Keratinocyte (primary cell): ENCODE measurements at regions not wholly inside any gene's neighbourhood (a gene's known extent, or its start where the extent isn't known, plus 50 kb on each side); places are given as distances from the start of the nearest gene placed in this dataset.

Source experiments
- DNase-seq: peaks from one replicate; pipeline ENCODE4 v3.0.0-alpha.2; 2011; ENCODE audit warnings: low read depth, missing footprints, low spot score
- FAIRE-seq: peaks from 2 replicates; lab custom pipeline; 2011; peaks lifted over from hg19 to GRCh38; lab: Jason Lieb, UNC
- H2AFZ ChIP-seq: 2 replicates; pipeline ENCODE4 v1.6.0; 2012; ENCODE audit warnings: low read length, control low read depth, inconsistent platforms; ENCODE audit not compliant: control insufficient read depth
- H3K27ac ChIP-seq: 2 replicates; pipeline ENCODE4 v1.5.1; 2011; ENCODE audit warnings: low read length; ENCODE audit not compliant: control insufficient read depth, insufficient read depth
- H3K27me3 ChIP-seq: 3 replicates; pipeline ENCODE4 v1.6.0; 2011; ENCODE audit warnings: low read length; ENCODE audit not compliant: control insufficient read depth, insufficient read depth; ENCODE audit errors: extremely low read depth
- H3K36me3 ChIP-seq, 2 experiments: 2 replicates in 1 of 2; 3 replicates in 1 of 2; pipeline ENCODE4 v1.5.1; 2011; ENCODE audit warnings: low read length in 2 of 2, mild to moderate bottlenecking in 1 of 2; ENCODE audit not compliant: control insufficient read depth in 2 of 2, insufficient read depth in 2 of 2; ENCODE audit errors: extremely low read depth in 1 of 2
- H3K4me1 ChIP-seq: 3 replicates; pipeline ENCODE4 v1.5.1; 2011; ENCODE audit warnings: low read length; ENCODE audit not compliant: control insufficient read depth, insufficient read depth; ENCODE audit errors: extremely low read depth
- H3K4me2 ChIP-seq: 3 replicates; pipeline ENCODE4 v1.6.0; 2011; ENCODE audit warnings: low read depth, low read length; ENCODE audit not compliant: control insufficient read depth, insufficient read depth; ENCODE audit errors: extremely low read depth
- H3K4me3 ChIP-seq, 3 experiments: fragments of 200-600 bp in 1 of 3; sonication (generic) in 1 of 3; 2 replicates in 2 of 3; 3 replicates in 1 of 3; pipeline ENCODE4 v1.5.1; 2011 to 2016; ENCODE audit warnings: low read length in 3 of 3, mild to moderate bottlenecking in 3 of 3, control low read depth in 2 of 3, inconsistent platforms in 1 of 3, low read depth in 1 of 3, mixed read lengths in 1 of 3, mixed run types in 1 of 3, moderate library complexity in 1 of 3; ENCODE audit not compliant: control insufficient read depth in 2 of 3, insufficient read depth in 2 of 3; ENCODE audit errors: extremely low read depth in 1 of 3
- H3K79me2 ChIP-seq: 2 replicates; pipeline ENCODE4 v1.6.0; 2012; ENCODE audit warnings: low read length; ENCODE audit not compliant: control insufficient read depth, insufficient read depth
- H3K9ac ChIP-seq: 3 replicates; pipeline ENCODE4 v1.6.0; 2011; ENCODE audit warnings: low read length; ENCODE audit not compliant: control insufficient read depth, insufficient read depth; ENCODE audit errors: extremely low read depth
- H3K9me1 ChIP-seq: 3 replicates; pipeline ENCODE4 v1.6.0; 2011; ENCODE audit warnings: low read length; ENCODE audit not compliant: control insufficient read depth, insufficient read depth; ENCODE audit errors: extremely low read depth
- H3K9me3 ChIP-seq: 2 replicates; pipeline ENCODE4 v1.5.1; 2012; ENCODE audit warnings: low read depth, low read length; ENCODE audit not compliant: control insufficient read depth
- H4K20me1 ChIP-seq: 3 replicates; pipeline ENCODE4 v1.6.0; 2011; ENCODE audit warnings: low read length; ENCODE audit not compliant: control insufficient read depth, insufficient read depth; ENCODE audit errors: extremely low read depth
- EZH2 ChIP-seq: IDR thresholded peaks from one replicate; pipeline ENCODE4 v1.6.1; 2012; ENCODE audit warnings: inconsistent platforms, mild to moderate bottlenecking, low read length, moderate library complexity
- dilution Hi-C: fragments of 300-500 bp; cut with MboI; formaldehyde crosslinking; loops from one replicate; pipeline ENCODE4 v1.7.0; 2020; ENCODE audit warnings: low sequenced_read_pairs; ENCODE audit not compliant: extremely low pct_ligation_motif_present
- TF ChIP-seq, protein P1 (sequence below), 3 experiments: IDR thresholded peaks in 1 of 3; conservative IDR thresholded peaks in 1 of 3; optimal IDR thresholded peaks in 1 of 3; 2 replicates in 2 of 3; 3 replicates in 1 of 3; pipeline versions ENCODE3 to v1.5.1; 2011; ENCODE audit warnings: low read length in 3 of 3, mild to moderate bottlenecking in 3 of 3, moderate library complexity in 2 of 3, control low read depth in 1 of 3, inconsistent platforms in 1 of 3; ENCODE audit not compliant: insufficient read depth in 2 of 3; ENCODE audit errors: extremely low read depth in 1 of 3

DNA sequence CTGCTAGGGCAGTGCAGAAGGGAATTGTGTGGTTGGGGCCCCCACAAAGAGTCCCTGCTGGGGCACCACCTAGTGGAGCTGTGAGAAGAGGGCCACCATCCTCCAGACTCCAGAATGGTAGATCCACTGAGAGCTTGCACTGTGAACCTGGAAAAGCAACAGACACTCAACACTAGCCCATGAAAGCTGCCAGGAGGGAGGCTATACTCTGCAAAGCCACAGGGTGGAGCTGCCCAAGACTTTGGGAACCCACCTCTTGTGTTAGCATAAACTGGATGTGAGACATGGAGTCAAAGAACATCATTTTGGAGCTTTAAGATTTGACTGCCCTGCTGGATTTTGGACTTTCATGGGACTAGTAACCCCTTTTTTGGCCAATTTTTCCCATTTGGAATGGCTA is 328.4 kb upstream of the KHDRBS2 start:
- TF ChIP-seq, protein P1, sequence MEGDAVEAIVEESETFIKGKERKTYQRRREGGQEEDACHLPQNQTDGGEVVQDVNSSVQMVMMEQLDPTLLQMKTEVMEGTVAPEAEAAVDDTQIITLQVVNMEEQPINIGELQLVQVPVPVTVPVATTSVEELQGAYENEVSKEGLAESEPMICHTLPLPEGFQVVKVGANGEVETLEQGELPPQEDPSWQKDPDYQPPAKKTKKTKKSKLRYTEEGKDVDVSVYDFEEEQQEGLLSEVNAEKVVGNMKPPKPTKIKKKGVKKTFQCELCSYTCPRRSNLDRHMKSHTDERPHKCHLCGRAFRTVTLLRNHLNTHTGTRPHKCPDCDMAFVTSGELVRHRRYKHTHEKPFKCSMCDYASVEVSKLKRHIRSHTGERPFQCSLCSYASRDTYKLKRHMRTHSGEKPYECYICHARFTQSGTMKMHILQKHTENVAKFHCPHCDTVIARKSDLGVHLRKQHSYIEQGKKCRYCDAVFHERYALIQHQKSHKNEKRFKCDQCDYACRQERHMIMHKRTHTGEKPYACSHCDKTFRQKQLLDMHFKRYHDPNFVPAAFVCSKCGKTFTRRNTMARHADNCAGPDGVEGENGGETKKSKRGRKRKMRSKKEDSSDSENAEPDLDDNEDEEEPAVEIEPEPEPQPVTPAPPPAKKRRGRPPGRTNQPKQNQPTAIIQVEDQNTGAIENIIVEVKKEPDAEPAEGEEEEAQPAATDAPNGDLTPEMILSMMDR (optimal IDR thresholded peaks at IDR 0.05 in 1 of 3, IDR thresholded peaks at IDR 0.05 in 1 of 3, conservative IDR thresholded peaks at IDR 0.05 in 1 of 3; ENCODE audit: extremely low read depth in 1 of 3, insufficient read depth in 2 of 3, low read length in 3 of 3): no peak
- no peak for TF ChIP-seq EZH2
- H3K9me1 ChIP-seq: no peaks in the 10 kb centered on the region
- no peak overlapping the region for H3K9ac ChIP-seq
- FAIRE-seq (no peak), DNase-seq (no peak)
- no peak overlapping the region for H2AFZ ChIP-seq
- dilution Hi-C loops: no loop called here
- no peaks in the 10 kb centered on the region for H3K79me2 ChIP-seq
- no peaks in the 10 kb centered on the region for H3K4me1 ChIP-seq
- H3K9me3 ChIP-seq: no peaks in the 10 kb centered on the region
- no peaks in the 10 kb centered on the region for H4K20me1 ChIP-seq
- no peaks in the 10 kb centered on the region for H3K27me3 ChIP-seq
- H3K4me3 ChIP-seq: no peak overlapping the region
- no peaks in the 10 kb centered on the region for H3K36me3 ChIP-seq
- no peak overlapping the region for H3K4me2 ChIP-seq
- H3K27ac ChIP-seq: no peak overlapping the region

DNA sequence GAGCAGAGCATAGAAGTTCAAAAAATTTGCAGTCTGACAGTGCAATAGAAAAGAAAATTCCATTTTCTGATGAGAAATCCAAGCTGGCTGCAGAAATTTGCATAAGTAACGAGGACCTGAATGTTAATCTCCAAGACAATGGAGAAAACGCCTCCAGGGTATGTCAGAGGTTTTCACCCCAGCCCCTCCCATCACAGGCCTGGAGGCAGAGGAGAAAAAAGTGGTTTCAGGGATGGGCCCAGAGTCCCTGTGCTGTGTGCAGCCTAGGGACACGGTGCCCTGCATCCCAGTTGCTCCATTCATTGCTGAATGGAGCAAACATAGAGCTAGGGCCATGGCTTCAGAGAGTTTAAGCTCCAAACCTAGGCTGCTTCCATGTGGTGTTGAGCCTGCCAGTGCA is 327.9 kb upstream of the KHDRBS2 start:
- no peaks in the 10 kb centered on the region for H3K79me2 ChIP-seq
- no peaks in the 10 kb centered on the region for H3K36me3 ChIP-seq
- H3K4me3 ChIP-seq: no peak overlapping the region
- TF ChIP-seq, protein P1 (optimal IDR thresholded peaks at IDR 0.05 in 1 of 3, IDR thresholded peaks at IDR 0.05 in 1 of 3, conservative IDR thresholded peaks at IDR 0.05 in 1 of 3; ENCODE audit: extremely low read depth in 1 of 3, insufficient read depth in 2 of 3, low read length in 3 of 3): no peak
- no peak for TF ChIP-seq EZH2
- no peaks in the 10 kb centered on the region for H3K27me3 ChIP-seq
- no peaks in the 10 kb centered on the region for H4K20me1 ChIP-seq
- H3K9me3 ChIP-seq: no peaks in the 10 kb centered on the region
- dilution Hi-C loops: no loop called here
- FAIRE-seq: no peak
- no peak for DNase-seq
- no peak overlapping the region for H3K9ac ChIP-seq
- H2AFZ ChIP-seq: no peak overlapping the region
- H3K4me2 ChIP-seq: no peak overlapping the region
- no peak overlapping the region for H3K27ac ChIP-seq
- no peaks in the 10 kb centered on the region for H3K4me1 ChIP-seq
- no peaks in the 10 kb centered on the region for H3K9me1 ChIP-seq
